Cardiac fibroblast (primary cell): ENCODE measurements at regions not wholly inside any gene's neighbourhood (a gene's known extent, or its start where the extent isn't known, plus 50 kb on each side); places are given as distances from the start of the nearest gene placed in this dataset.

Experiments used
- DNase-seq, 2 donors: peaks; one replicate each; pipeline versions ENCODE4 v3.0.0 to v3.0.0-alpha.2; 2010; ENCODE audit warnings: low read depth in 2 of 2
- H3K4me3 ChIP-seq, 2 donors: replicated peaks in 1 of 2; 1 replicate in 1 of 2; 2 replicates in 1 of 2; pipeline ENCODE4 v1.5.1; 2011; ENCODE audit warnings: low read depth in 2 of 2, low read length in 2 of 2, mild to moderate bottlenecking in 2 of 2, moderate library complexity in 1 of 2
- CTCF ChIP-seq: IDR thresholded peaks from one replicate; pipeline ENCODE4 v1.5.1; 2011; ENCODE audit warnings: low read depth, mild to moderate bottlenecking, low read length, inconsistent platforms

- no peak for TF ChIP-seq CTCF
- H3K4me3 ChIP-seq = no peak overlapping the region
- DNase-seq = no peak
Observed at GRCh38 chr6:141607956-141608355, 524.8 kb upstream of the GJE1 start.

- TF ChIP-seq CTCF = no peak
- peak; percentile 12 to 48 for DNase-seq
- H3K4me3 ChIP-seq = no peak overlapping the region
Observed at GRCh38 chr6:141598487-141598886, 534.2 kb upstream of the GJE1 start.

- TF ChIP-seq CTCF = peak; percentile 25
- H3K4me3 ChIP-seq = no peak overlapping the region
- DNase-seq = peak in 1 of 2 donors; percentile 1
Observed at GRCh38 chr6:141594874-141595273, 537.9 kb upstream of the GJE1 start.

- no peak for DNase-seq
- no peak overlapping the region for H3K4me3 ChIP-seq
- TF ChIP-seq CTCF = no peak
Observed at GRCh38 chr6:141593311-141593710, 539.4 kb upstream of the GJE1 start.

GRCh38 chr6:141587482-141588266, 545.1 kb upstream of the GJE1 start:
- no peak overlapping the region for H3K4me3 ChIP-seq
- DNase-seq = peak; percentile 67 to 80
- TF ChIP-seq CTCF = no peak

- no peak overlapping the region for H3K4me3 ChIP-seq
- no peak for TF ChIP-seq CTCF
- DNase-seq = peak; percentile 50 to 66
Observed at GRCh38 chr6:141580988-141581552, 551.7 kb upstream of the GJE1 start.
